Activated T-cell treated with anti-CD3 and anti-CD28 coated beads, Interleukin-2, amount 50 U/mL, for 4 hours (primary cell): ENCODE measurements at regions not wholly inside any gene's neighbourhood (a gene's known extent, or its start where the extent isn't known, plus 50 kb on each side); places are given as distances from the start of the nearest gene placed in this dataset.

Experiments
- ATAC-seq, 2 donors: fragments of 200-7000 bp; cut with Tn5 transposase; one replicate each; pipeline ENCODE4 v1.10.0; 2021
- DNase-seq: peaks from one replicate; pipeline ENCODE4 v3.0.0-alpha.2; 2020
- H3K27me3 Mint-ChIP-seq: one replicate; pipeline ENCODE4 v1.8.0; 2021; ENCODE audit warnings: low read depth, mixed read lengths
- H3K36me3 Mint-ChIP-seq: one replicate; pipeline ENCODE4 v1.8.0; 2022; ENCODE audit warnings: mixed read lengths; ENCODE audit not compliant: insufficient read depth
- H3K4me1 Mint-ChIP-seq: one replicate; pipeline ENCODE4 v1.8.0; 2021; ENCODE audit warnings: low read depth, mixed read lengths
- H3K4me3 Mint-ChIP-seq: one replicate; pipeline ENCODE4 v1.8.0; 2021; ENCODE audit warnings: mild to moderate bottlenecking, moderate library complexity, mixed read lengths
- H3K9me3 Mint-ChIP-seq: one replicate; pipeline ENCODE4 v1.8.0; 2021; ENCODE audit warnings: mixed read lengths

DNA sequence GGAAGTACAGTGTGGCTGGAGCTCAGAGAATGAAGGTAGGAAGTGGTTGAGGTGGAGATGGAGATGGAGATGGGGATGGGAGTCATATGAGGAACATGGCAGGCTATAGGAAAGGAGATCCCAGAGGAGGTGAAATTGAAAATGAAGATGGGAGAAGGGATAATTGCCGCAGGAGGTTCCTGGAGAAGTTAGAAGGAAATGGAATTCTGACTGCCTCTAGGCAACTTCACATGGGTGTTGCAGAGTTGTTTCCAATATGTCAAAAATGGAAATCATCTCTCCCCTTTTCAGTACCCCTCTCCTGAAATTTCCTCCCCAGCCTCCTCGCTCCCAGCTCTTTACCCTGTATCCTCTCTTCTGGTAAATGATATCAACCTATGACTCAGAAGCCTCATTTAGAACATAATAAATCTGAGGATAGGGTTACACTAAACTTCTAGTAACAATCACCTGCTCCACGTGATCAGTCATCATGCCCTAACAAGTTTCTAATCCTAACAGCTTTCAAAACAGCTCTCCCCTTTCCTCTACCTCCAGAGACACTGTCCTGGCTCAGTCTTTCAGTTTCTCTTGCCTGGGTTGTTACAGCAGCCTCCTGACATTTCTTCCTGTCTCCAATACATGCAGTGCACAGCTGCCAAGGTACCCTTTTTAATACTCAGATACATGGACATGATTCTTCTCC lies 201.9 kb upstream of the RBMS1 start:
- no peak overlapping the region for H3K4me3 Mint-ChIP-seq
- ATAC-seq: peak in 1 of 2 donors; percentile 29
- no peaks in the 10 kb centered on the region for H3K9me3 Mint-ChIP-seq
- no peaks in the 10 kb centered on the region for H3K36me3 Mint-ChIP-seq
- peaks cover 2% of the 10 kb centered on the region for H3K27me3 Mint-ChIP-seq
- H3K4me1 Mint-ChIP-seq: no peaks in the 10 kb centered on the region
- DNase-seq: no peak

DNA sequence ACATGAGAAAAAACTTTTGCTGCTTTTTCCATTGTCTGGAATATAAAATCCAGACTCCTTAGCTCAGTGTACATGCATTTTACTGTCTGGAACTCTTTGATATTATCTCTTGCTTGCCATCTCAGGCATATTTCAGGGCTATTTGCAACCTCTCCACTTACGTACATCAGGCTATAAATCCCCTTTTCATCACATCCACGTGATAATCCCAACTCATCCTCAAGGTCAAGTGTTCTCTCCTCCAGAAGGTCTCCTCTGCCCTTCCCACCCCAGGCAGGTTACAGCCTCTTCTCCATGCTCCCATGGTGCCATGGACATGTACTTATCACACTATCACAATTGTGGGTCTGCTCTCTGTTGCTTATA lies 202.5 kb upstream of the RBMS1 start:
- DNase-seq: no peak
- Mint-ChIP-seq H3K4me1 (no peaks in the 10 kb centered on the region), H3K36me3 (no peaks in the 10 kb centered on the region), H3K9me3 (no peaks in the 10 kb centered on the region), H3K27me3 (peaks cover 2% of the 10 kb centered on the region), H3K4me3 (no peak overlapping the region)
- ATAC-seq: no peak

DNA sequence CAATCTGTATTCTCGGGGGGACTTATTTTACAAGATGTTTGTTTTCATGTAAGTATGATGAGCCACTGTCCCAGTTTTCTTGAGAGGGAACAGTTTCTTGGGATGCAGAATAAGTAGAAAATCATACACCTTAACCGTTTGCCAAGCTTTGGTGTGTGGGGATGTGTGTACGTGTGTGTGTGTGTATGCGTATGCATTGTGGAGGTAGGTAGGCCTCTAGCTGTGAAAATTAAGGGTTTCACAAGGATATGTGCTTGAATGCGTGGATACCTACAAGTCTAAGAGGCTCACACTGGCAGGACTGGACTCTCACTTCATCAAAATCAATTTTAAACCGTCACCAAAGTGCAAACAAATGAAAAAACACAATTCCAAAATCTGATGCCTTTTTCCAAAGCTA lies 204.2 kb upstream of the RBMS1 start:
- DNase-seq: no peak
- Mint-ChIP-seq H3K36me3 (no peaks in the 10 kb centered on the region), H3K27me3 (peaks cover 2% of the 10 kb centered on the region), H3K9me3 (no peaks in the 10 kb centered on the region), H3K4me1 (no peaks in the 10 kb centered on the region), H3K4me3 (no peak overlapping the region)
- no peak for ATAC-seq

DNA sequence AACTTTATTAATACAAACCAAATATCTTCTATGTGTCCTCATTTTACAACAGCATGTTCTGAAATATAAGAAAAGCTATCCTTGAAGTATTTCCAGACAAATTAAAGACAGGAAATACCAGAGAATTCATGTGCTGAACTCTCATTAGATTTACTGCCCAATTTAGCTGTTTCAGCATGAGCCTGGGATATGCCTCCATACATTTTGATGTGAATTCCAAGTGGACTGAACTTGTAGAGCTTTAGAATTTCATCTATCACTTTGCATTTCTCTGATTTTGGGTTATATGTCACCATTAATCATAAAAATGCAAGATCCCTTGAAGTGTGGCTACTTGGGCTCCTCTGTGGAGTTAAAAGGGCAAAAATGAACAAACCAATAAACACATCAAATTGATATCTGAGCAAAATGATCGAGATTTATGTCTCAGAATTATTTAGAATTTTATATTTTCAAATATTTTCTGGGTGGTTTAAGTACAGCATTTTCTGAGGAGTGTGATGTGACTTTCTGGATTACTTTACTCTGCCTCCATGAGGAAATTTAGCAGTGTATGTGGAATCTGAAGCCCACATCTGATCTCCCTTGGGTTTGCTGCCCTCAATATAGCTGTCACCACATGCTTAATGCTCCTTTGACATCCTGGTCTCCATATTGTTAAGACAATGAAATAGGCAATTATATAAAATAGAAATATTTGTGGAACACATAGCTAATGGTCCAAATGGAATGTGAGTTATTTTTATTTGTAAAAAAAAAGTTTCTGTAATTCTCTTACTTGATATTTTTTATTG lies 206.6 kb upstream of the RBMS1 start:
- Mint-ChIP-seq H3K4me1 (peaks cover 12% of the 10 kb centered on the region), H3K27me3 (no peaks in the 10 kb centered on the region), H3K4me3 (no peak overlapping the region), H3K36me3 (no peaks in the 10 kb centered on the region), H3K9me3 (no peaks in the 10 kb centered on the region)
- DNase-seq (no peak), ATAC-seq (no peak)

DNA sequence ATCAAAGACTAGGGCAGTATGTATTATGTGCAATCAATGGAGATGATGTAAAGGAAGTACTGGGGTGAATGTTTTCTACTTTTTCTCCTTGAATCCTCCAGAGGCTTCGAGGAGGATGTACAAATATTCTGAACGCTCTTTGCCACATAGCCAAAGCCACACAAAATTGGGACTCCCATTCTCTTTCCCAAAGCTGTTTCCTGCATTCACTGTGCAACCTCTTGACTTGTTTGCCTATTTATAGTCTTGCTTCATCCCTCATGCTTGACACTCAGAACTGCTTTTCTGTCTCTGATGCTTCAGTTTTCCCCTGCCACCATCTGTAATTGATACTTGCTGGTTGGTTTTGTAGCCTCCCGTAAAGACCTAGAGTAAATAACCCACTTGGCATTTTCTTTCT lies 208.2 kb upstream of the RBMS1 start:
- Mint-ChIP-seq H3K36me3 (no peaks in the 10 kb centered on the region), H3K4me3 (no peak overlapping the region), H3K27me3 (no peaks in the 10 kb centered on the region), H3K9me3 (no peaks in the 10 kb centered on the region), H3K4me1 (peaks cover 12% of the 10 kb centered on the region)
- DNase-seq (no peak), ATAC-seq (no peak)

DNA sequence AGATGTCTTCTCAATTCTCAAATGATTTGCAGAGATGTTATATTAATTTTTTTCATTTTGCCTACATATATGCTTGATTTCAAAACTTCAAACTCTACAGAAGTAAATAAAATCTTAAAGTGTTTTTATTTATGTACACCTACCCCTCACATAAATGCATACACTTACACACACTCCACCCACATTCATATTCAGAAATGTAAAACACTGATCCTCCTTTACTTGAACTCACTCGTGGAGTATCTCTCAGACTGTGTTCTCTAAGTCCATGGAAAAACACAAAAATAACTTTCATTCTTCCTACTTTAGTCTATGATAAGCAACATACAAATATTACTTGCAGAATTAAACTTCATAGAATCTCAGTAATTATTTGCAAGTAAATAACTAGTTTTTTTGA lies 209.1 kb upstream of the RBMS1 start:
- no peaks in the 10 kb centered on the region for H3K36me3 Mint-ChIP-seq
- ATAC-seq (no peak), DNase-seq (no peak)
- H3K4me1 Mint-ChIP-seq: peaks cover 12% of the 10 kb centered on the region
- H3K4me3 Mint-ChIP-seq: no peak overlapping the region
- no peaks in the 10 kb centered on the region for H3K9me3 Mint-ChIP-seq
- H3K27me3 Mint-ChIP-seq: no peaks in the 10 kb centered on the region

DNA sequence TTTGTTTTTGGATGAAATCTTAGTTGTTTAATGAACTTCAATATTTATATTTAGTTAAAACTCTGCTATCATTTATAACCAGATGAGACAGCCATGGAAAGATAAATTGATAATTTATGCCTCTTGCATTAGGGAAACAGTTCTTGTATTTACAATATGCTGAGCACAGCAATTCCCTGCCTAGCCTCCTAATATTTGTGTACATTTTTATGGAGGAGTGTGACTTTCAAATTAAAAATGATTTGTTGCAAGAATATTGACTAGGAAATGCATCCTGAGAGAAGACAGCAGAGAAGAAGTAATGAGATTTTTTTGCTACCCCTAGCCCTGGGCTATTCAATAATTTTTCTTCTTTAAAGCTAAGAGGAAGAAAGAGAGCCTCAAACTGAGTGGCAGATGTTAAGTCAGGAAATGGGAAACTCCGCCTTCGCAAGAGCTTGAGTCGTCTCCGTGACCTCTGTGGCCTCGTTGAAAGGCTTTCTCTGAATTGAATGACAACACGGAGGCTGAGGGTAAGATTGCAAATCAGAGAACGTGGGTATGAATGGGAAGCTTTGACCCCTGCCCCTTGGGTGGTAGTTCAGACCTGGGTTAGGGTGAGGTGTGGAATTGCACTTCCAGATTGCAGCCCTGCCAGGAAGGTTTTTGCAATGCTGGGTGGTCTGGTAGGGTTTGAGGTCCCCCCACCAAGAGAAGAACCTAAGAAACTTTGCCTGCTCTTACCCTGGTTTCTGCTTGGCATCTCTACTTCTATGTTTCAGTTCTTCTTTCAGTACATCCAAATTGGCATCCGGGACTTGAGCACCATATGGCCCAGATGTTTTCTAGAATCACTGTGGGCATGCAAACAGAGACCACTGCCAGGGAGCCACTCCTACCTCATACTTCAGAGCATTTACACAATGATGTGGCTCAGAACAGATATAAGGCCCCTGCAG lies 210.3 kb upstream of the RBMS1 start:
- no peaks in the 10 kb centered on the region for H3K9me3 Mint-ChIP-seq
- peak; percentile 12 for DNase-seq
- no peak overlapping the region for H3K4me3 Mint-ChIP-seq
- H3K4me1 Mint-ChIP-seq: peaks cover 12% of the 10 kb centered on the region
- ATAC-seq: peak; percentile 56 to 57
- H3K36me3 Mint-ChIP-seq: no peaks in the 10 kb centered on the region
- no peaks in the 10 kb centered on the region for H3K27me3 Mint-ChIP-seq

DNA sequence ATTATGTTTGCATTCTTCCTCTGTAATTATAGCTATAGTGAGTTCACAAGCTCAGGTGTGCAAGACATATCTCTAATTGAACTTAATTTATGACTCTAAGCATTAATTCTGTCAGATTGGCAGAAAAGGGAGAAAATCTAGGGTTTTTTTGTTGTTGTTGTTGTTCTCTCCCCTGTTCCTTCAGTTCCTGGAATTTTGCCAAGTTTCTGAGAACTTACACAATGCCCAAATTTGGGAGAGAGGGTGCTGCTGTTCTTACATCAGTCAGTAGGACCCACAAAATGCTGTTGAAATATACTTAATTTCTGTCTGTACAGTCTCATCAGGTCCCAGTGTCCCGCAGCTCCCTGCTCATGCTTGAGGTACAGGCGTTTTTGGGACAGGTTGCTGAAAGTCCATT lies 221.8 kb upstream of the RBMS1 start:
- no peak for DNase-seq
- no peaks in the 10 kb centered on the region for H3K9me3 Mint-ChIP-seq
- H3K36me3 Mint-ChIP-seq: no peaks in the 10 kb centered on the region
- peaks cover 6% of the 10 kb centered on the region for H3K27me3 Mint-ChIP-seq
- ATAC-seq: no peak
- H3K4me3 Mint-ChIP-seq: no peak overlapping the region
- no peaks in the 10 kb centered on the region for H3K4me1 Mint-ChIP-seq

DNA sequence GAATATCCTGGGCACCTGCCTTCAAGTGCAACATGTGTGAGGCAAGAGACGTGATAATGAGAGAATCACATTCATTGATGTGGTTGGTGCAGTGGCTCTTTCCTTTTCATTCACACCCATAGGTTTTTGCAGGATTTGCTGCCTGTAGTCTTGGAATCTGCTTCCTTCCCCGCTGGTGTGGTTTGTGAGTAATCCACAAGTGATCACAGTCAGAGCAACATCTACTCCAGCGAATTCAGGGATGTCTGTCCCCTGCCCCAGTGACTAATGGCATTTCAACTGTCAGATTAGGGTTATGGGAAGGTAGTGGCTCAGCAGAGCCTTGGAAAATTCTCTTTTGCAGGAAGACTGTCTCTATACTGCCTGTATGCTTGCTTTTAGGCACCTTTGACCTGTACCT lies 225.5 kb upstream of the RBMS1 start:
- H3K4me1 Mint-ChIP-seq: no peaks in the 10 kb centered on the region
- no peaks in the 10 kb centered on the region for H3K36me3 Mint-ChIP-seq
- DNase-seq: no peak
- H3K4me3 Mint-ChIP-seq: no peak overlapping the region
- H3K9me3 Mint-ChIP-seq: peaks cover under 1% of the 10 kb centered on the region
- peaks cover 3% of the 10 kb centered on the region for H3K27me3 Mint-ChIP-seq
- no peak for ATAC-seq

DNA sequence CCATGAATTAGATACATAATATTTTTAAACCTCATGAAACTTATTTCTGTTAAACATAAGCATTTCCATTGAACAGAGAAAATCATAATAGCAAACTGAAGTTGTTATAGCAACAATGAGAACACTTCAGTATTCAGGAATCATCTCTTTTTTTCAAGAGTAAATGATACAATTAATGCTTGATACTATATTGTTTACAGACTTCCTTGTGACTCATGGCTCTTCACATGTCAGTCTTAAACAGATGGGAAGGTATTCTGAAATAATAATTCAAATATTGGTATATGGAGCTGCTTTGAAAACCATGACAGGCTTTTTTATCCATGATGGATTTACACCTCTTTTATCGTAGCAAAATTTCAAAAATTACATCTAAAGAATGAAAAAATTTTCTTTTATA lies 226.5 kb upstream of the RBMS1 start:
- Mint-ChIP-seq H3K36me3 (no peaks in the 10 kb centered on the region), H3K4me1 (no peaks in the 10 kb centered on the region), H3K4me3 (no peak overlapping the region), H3K27me3 (peaks cover 3% of the 10 kb centered on the region), H3K9me3 (peaks cover 4% of the 10 kb centered on the region)
- ATAC-seq (no peak), DNase-seq (no peak)

DNA sequence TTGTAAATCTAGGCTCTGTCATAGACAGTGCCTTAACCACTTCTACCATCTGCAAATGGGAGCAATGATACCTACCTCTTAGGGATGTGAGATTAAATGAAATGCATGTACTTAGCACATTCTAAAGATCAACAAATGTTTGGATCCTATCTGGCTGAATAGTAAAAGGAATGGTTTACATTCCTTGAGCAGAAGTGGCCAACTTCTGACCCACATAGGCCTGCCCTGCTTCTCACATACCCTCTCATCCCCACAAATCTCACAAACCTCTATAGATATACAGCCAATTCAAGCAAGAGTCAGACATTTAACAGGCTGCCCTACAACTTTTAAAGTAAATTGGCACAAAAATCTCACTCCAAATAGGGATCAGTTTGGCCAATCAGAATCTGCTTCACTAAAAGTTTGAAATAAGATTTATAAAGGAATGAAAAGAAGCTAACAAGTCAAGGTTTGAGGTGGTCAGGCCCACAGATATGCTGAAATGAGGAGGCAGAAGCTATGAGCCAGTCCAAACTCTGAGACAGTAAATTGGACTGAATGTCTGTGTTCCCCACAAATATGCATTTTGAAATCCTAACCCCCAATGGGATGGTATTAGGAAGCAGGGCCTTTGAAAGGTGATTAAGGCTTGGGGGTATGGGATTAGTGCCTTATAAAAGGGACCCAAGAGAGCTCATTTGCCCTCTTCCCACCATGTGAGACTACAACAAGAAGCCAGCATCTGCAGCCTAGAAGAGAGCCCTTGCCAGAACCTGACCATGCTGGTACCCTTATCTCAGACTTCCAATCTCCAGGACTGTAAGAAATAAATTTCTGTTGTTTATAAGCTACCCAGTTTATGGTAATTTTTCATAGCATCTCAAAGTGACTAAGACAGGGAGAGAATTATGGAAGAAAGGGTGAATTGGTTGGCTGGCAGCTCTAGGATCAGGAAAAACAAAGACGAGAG lies 227.8 kb upstream of the RBMS1 start:
- no peak for DNase-seq

DNA sequence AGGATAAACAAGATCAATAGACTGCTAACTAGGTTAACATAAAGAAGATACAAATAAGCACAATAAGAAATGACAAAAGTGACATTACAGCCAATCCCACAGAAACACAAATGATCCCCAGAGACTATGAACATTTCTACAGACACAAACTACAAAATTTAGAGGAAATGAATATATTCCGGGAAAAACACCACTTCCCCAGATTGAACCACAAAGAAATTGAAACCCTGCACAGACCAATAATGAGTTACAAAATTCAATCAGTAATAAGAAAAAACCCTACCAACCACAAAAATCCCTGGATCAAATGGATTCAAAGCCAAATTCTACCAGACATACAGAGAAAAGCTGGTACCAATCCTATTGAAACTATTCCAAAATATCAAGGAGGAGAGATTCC lies 232.4 kb upstream of the RBMS1 start:
- H3K36me3 Mint-ChIP-seq: no peaks in the 10 kb centered on the region
- ATAC-seq: no peak
- DNase-seq: no peak

More for the DNA sequence above, 227.8 kb upstream of the RBMS1 start:
- Mint-ChIP-seq H3K9me3 (peaks cover 4% of the 10 kb centered on the region), H3K4me1 (no peaks in the 10 kb centered on the region), H3K36me3 (no peaks in the 10 kb centered on the region), H3K4me3 (no peak overlapping the region), H3K27me3 (peaks cover 3% of the 10 kb centered on the region)
- no peak for ATAC-seq

DNA sequence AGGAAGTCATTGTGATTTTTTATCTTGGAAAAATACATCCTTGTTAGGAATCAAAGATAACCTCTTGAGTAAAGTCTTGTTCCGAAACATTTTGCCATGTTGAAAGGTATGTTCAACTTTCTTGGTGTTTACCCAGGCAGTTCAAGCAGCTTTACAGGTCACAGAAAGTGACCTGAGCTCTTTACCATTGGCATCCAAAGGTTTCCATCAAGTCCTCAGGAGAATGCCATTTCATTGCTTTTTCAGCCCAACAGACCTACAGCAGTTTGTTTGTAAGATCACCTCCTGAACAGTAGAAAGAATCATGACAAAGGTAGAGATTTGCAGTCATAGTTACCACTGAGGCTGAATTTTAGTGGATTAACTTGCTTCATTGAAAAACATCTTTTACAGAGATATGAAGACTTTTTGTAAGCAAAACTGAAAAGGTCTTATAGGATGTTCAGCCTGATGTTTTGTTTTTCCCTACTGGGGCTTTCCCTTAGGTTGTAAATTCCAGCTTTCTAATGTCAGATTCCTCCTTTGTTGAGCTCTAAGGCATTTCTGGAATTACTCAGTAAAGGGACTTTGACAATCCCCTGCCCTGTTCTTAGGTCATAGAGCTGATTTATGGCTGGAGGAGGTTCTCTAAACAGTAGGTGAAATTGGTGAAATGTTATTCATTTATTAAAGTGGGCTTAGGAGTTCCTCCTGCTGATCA lies 236.8 kb upstream of the RBMS1 start:
- Mint-ChIP-seq H3K4me3 (no peak overlapping the region), H3K4me1 (no peaks in the 10 kb centered on the region), H3K36me3 (no peaks in the 10 kb centered on the region), H3K27me3 (peaks cover 2% of the 10 kb centered on the region), H3K9me3 (no peaks in the 10 kb centered on the region)
- DNase-seq (no peak), ATAC-seq (no peak)

More for the DNA sequence above, 232.4 kb upstream of the RBMS1 start:
- H3K4me3 Mint-ChIP-seq: no peak overlapping the region
- H3K9me3 Mint-ChIP-seq: peaks cover 4% of the 10 kb centered on the region
- H3K4me1 Mint-ChIP-seq: no peaks in the 10 kb centered on the region
- H3K27me3 Mint-ChIP-seq: peaks cover 4% of the 10 kb centered on the region
